SW 1271 (cell line): ENCODE measurements at regions not wholly inside any gene's neighbourhood (a gene's known extent, or its start where the extent isn't known, plus 50 kb on each side); places are given as distances from the start of the nearest gene placed in this dataset.

ENCODE experiments used
- DNase-seq, 2 experiments: peaks; one replicate each; lab custom pipeline; 2025; lab: John Stamatoyannopoulos, UW

DNA sequence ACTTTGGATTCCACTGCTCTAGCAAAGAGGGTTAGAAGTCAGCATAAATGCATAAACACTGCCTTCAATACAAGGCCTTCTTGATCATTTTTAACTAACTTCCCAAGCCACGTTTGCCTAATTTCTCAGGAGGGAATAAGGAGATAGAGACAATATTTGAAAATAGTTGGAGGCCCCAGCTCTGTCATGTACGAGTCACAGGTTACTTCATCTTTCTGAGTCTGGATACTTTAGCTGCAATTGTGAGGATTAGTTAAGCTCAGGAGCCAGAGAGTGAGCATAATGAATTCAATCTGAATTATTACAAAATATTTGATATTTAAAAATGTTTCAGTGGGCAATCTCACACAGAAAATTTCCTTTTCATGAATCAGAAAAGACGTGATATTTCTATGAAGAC, 298.9 kb downstream of the SHOX2 start:
- no peak for DNase-seq

DNA sequence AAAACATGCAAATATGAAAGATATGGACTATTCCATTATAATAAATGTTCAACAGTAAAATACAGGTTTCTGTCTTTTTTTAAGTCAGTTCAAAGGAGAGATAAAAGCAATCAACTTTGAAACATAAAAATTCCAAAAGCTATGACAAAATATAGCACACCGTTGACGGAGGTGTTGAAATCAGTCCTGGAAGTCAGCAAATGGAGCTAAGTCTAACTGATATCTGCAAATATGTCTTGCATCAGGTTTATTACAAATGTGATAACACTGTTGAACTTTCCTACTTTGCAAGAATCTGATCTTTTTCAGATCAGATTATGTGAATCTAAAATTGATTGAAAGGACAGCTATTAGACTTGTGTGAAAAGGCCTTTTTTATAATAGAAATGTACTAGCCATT, 300.7 kb downstream of the SHOX2 start:
- DNase-seq, result no peak

DNA sequence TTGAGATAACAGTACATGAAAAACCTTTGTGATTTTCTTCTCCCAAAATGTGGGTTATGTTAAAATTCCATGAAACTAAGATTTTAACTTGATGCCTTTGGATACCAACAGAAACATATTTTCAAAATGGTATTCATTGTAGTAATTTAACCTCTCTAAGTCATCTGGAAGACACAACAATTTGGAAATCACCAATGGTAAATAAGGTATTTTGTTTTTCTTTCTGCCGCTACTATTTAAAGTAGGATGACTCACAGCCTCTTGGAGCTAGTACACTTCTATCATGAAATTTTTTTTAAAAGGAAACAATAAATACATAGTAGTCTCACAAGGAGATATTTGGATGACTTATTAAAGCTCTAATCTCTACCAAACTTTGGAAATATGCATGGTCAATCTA, 291.6 kb upstream of the VEPH1 start:
- DNase-seq, result no peak

DNA sequence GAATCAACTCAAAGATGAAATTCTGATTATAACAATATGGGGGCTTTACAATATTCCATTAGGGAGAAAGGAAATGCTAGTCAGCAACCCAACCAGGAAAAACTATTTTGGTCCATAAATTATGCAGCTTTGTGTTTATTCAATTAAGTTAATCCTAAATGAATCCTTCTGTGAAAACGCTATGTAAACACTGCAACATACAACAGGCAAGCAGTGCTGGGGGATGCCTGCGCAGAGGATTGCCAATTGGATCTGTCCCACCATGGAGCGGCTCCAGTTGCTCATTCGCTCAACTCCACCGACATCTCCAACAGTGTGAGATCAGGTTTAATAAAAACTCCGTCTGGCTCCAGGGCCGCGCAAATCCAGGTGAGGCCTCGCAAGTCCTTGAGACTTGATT, 290.5 kb upstream of the VEPH1 start:
- no peak for DNase-seq

DNA sequence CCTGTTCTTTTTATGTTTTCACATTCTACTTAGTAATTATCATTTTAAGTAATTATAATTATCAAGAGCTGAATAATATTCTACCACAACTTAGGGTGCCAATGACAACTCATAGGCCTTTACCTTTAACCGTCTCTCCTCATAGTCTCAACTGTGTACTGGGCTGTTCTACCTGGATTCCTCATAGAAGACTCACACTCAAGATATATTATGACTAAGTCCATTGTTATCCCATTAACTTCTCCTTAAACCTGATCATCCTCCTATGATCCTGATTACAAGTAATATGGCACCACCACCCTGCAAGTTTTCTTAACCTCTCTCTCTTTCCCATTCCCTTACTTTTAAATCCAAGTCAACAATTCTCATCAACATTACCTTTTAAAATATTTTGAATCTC, 285.9 kb upstream of the VEPH1 start:
- peak in 1 of 2 experiments; percentile 26 for DNase-seq

DNA sequence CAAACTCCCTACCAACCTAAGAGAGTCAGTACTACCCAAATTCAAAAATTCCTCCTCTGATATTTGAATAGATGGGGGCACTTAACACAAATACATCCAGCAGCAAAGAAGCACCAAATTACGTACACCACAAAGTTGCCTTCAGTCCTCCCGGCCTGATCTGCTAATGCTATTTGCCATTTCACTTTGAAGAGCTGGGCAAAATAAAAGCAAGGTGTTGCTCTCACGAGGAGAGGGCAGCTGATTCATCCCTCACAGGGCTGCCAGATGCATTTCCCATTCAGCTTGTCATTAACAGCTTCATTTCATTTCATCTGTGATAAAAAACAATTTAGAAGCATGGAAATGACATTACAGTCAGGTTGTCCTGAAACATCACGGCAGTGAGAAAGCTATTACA, 283.4 kb upstream of the VEPH1 start:
- no peak for DNase-seq

DNA sequence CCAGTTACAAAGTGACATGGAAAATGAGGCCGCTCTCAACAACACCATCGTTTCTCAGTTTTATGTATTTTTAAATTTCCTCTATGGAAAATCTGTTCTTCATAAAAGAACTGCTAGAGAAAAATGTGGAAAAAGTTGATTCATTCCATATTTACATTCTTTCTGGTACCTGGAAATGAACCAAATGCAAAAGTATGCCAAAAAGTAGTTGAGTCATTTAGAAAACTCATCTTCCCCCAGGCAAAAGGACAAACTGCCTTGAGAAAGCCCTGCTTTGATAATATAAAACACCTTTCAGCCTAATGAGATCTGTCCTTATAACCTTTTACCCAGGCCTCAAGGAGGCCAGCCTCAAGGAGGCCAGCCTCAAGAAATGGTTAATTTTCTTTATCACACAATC, 283.0 kb upstream of the VEPH1 start:
- peak; percentile 24 to 49 for DNase-seq

DNA sequence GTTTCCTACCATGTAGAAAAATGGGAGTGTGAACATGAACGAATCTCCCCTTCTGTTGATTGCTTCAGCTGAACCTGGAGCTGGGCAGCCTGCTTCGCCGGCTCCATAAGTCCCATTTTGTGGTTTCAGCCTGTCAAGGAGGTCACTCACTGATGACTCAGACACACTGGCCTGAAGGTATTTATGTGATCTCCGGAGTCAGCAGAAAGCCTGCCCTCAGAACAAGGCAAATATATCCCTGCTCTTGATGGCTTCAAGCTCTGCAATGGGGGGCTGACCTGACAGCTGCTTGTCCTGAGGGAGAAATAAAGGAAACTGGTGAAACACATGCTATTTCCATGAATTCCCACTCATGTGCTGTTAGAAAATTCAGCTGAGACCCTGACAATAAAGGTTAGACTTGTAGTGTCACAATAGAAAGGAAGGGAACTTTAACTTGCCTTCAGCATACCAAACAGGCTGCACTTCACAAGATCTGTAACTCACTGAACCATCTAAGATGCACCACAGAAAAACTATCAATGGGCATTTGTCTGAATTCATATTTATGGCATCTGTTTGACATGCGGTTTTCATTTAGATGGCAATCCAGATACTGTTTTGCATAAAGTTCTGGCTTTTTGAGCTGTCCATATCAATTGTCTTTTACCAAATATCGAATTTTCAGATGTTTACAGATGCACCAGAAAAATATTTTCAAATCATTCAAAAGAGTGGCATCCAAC, 282.0 kb upstream of the VEPH1 start:
- DNase-seq, result peak; percentile 70 to 87

DNA sequence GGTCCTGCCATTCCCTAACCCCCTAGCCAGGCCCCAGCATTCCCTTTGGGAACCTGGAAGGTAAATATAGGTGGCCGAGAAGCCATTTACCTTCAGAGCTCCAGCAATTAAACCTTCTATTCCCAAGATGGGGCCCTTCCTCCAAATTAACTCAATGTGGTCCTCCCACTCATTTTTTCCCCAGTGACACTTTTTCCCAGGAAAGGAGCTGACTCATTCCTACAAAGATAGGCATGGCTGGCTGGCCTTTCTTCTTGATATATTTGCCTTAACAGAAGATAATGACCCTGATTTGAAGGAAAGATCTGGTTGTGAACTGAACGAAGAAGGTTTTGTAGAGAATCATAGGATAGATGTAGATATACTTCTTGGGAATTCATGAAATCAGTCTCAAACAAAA, 279.0 kb upstream of the VEPH1 start:
- DNase-seq, result no peak

DNA sequence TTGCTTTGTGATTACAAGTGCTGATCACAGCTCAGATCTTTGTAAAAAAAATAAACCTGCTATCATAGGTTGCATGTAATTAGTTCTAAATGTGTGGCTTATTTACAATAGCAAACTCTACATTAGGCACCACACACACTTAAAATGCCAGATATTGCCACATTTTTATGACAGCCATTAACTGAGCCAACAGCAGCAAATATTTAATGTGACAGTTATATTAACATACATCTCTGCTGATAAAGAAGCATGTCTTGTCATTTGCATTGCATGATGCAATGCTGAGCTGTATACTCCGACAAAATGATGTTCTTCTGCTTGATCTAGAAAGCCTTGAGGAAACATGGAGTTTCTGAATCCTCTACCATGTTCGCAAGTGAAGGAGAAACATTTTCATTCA, 273.6 kb upstream of the VEPH1 start:
- DNase-seq, result no peak

DNA sequence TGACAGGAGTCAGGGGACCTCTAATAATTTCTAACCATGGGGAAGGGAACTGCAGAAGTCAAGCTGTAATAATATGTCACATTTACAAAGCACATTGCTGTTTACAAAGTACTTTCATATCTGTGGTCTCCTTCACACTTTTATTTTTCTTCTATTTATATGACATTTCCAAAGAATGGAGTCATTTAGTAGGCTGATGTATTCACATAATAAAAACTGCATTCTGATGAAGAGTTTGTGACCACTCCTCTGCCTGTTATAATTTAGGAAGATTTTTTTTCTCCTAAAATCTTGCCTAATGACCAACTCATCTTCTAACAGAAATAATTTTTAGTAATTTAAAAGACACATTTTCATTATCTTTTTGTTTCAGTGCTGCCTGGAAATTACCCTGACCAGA, 272.2 kb upstream of the VEPH1 start:
- no peak for DNase-seq

DNA sequence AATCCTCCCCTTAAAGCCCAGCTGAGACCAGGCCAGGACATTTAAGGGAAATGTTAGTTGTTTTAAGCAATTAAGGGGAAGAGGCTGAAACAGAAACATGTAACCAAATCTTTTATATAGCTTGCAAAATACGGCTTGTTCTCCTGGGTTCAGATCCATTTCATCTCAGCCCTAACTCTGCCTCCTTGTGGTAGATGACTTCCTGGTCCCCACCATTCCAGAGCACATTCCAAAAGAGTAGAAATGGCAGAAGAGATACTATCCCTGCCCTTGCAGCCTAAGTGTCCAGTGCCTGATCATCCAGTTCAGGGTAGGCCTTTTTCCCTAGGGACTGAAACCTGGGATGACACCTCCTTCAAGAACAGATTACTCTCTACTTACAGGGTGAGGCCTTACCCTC, 266.2 kb upstream of the VEPH1 start:
- no peak for DNase-seq

DNA sequence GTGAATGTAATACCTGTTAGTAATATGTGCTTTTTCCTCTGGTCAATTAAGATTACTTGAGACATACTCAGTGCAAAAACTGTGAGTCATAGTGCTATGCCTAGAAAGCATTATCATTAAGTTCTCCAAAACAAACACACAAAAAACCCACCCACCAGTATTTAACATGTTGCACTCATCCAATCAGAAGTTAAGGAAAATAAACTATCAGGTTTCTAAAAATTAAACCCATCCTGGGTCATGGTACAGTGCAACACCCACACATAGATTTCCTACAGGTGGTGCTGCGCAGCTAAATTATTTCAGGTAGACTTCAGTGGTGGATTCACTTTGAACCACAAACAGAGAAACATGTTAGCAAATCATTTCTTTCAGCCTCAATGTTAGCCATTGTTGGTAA, 264.4 kb upstream of the VEPH1 start:
- no peak for DNase-seq

DNA sequence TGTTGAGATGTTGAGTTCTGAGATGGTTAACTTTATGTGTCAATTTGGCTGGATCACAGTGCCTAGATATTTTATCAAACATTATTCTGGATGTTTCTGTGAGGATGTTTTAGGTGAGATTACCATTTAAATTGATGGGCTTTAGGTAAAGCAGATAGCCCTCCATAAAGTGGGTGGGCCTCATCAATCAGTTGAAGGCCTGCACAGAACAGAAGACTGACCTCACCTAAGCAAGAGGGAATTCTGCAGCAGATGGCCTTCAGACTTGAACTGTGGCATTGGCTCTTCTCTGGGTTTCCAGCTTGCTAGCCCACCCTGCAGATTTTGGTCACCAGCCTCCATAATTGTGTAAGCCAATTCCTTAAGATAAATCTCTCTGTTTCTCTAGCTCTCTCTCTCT, 260.4 kb upstream of the VEPH1 start:
- DNase-seq, result no peak

DNA sequence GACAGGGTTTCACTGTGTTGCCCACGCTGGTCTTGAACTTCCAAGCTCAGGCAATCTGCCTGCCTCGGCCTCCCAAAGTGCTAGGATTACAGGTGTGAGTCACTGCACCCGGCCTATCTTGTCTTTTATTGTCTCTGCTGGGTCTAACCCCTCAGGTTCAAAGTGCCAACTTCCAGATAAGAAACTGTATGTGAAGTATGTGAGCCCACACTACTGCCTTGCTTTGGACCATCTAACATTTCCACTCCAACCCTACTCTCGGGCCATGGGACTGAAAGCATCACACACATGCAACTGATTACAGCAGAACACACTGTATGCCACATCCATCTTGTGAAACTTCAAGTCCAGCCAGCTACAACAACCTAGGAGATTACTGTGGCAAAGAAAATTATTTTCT, 256.1 kb upstream of the VEPH1 start:
- no peak for DNase-seq

DNA sequence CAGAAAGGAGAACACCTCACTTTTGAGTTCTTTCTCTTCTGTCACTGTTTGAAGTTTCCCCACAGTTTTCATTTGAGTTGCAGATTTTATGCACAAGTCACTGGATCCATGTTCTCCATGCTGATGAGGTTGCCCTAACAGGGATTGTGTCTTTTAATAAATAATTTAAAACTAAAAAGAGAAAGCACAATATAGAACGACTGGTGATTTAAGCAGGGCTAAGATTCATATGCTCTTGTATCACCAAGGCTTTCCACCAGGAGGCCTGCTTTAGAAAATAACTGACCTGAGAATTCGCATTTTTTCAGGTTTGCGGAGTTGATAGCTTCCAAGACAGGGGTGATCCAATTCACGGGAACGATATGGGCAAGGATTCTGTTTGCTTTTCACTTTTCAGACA, 252.0 kb upstream of the VEPH1 start:
- no peak for DNase-seq

DNA sequence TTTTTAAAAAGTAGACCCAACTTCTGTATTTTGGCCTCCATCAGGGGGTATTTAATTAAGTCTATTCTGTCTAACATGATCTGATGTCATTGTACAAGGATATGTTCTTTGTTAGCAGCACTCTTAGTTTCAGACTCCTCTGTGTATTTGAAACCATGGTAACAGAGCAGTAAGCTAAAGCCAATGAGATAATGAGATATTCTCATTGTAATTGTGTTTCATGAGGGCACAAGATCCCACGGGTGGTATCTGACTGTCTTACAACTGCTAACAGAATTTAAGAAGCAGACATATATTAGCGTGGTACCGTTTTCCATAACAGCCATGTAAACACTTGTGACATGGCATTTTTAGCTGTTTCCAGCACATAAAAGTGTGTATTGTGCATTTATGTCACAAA, 251.2 kb upstream of the VEPH1 start:
- no peak for DNase-seq

DNA sequence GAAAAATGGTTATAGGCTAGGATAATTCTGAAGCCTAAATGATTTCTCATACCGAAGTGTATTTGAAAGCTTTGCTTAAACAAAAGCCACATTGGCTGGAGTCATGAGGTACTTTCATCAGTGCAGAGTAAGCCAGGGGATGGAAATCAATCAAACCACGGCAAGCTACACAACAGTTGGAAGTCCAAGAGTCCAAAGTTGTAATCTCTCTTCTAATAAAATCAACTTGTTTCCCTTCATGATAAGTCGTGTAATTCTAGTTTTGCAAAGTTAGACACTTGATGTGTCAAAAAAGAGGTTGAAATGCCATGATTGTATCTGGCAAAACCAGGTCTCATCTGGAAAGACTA, 250.5 kb upstream of the VEPH1 start:
- no peak for DNase-seq

DNA sequence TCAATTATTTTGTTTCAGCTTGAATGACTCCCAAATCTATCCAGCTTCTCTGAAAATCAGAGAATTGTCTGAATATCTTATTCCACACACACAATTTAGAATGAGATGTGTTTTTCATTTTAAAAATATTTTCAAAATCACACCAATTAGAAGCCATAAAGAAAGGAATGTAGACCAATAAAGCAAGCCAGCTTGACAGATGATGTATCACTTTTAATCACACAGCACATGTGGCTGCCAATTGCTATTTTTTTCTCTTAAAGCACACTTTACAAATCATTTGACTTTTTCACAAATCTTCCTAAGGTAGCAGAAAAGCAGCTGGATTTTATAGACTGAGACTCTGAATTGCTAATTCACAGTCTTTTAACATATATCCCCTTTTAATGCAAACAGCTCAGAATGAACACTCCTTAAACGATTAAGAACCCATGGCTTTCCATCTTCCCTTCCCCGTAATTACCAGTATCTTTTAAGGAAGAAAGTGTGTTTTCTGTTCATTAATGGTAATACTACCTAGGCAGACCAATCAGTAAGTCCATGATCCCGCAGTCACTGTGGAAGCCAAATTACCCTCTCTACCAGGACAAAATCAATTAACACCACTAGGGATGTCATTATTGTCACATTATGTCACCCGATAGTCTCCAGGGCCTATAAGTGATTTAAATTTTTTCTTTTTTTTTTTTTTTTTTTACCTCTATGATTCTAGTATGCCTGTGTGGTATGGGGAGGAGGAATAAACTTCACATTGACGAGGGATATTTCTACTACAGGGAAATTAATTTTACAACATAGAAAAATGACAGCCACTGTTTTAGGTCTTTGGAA, 250.0 kb upstream of the VEPH1 start:
- DNase-seq, result no peak

DNA sequence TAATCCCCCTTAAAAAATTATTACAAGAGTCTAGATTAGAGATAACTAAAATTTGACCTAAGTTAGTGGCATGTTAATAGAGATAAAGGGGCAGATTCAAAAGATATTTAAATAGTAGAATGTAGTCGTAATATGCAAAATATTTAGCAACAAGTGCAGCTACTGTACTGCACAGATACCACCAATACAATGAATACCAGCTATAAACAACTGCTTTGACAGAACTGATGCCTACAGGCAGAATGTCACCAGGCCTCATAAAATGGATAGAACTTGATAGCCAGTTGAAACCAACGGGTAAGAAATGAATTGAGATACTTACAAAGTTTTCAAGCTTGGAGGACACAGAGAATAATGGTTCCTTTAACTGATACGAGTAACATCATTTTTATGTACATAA, 249.3 kb upstream of the VEPH1 start:
- no peak for DNase-seq

DNA sequence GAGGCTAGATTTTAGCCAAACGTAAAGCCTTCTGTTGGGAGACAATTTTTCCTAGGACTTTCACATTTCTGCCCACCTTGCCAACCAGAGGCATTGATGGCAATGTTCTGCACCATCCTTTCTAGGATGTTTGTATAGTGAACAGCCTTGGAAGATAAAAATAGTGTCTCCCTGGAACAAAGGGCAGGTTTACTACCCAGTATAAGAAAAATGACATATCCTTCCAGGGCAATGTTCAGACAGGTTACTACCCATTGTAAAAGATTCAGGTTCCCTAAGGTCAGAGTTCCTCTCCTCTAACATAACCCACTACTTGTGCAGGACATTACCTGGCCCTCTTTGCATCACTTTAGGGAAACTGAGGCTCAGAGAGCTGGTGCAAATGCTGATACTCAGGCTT, 248.2 kb upstream of the VEPH1 start:
- DNase-seq, result no peak

DNA sequence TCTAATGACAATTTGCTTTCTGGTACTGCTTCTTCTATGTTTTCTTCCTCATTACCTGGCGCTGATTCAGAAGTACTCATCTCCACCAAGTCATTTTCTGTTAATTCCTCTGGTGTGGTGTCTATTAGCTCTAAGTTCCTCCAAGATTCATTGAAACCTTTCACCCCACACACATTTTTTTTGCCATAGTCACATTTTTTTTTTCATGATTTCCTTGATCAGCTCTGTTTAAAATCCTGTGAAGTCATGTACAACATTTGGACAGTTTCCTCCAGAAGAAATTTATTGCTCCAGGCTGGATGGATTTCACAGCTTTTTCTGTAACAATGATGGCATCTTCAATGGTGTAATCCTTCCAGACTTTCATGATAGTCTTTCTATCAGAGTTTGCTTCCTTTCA, 243.2 kb upstream of the VEPH1 start:
- no peak for DNase-seq

DNA sequence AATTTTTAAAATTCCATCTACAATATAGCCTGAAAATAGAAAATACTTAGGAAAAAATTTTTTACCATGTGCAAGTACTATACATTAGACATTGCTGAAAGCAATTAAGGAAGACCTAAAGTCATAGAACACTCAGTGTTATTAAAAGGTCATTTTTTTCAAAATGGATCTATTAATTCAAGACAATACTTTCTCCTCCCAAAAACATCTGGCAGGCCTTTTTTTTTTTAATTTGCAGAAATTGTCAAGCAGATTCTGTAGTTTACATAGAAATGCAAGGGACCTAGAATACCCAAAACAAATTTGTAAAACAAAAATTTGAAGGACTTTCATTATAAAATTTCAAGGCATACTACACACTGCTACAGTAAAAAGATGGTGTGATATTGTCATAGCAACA, 238.4 kb upstream of the VEPH1 start:
- no peak for DNase-seq

DNA sequence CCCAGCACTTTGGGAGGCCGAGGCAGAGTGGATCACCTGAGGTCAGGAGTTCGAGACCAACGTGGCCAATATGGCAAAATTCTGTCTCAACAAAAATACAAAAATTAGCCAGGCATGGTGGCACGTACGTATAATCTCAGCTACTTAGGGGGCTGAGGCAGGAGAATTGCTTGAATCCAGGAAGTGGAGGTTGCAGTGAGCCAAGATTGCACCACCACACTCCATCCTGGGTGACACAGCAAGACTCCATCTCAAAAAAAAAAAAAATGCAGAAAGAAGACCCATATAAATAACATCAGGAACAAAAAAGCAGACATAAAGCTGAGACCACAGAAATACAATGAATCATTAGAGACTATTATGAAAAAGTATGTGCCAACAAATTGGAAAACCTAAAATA, 235.2 kb upstream of the VEPH1 start:
- no peak for DNase-seq
